Small intestine (tissue), 7 donors: ENCODE measurements at regions not wholly inside any gene's neighbourhood (a gene's known extent, or its start where the extent isn't known, plus 50 kb on each side); places are given as distances from the start of the nearest gene placed in this dataset.

ENCODE experiments used
- DNase-seq, 2 donors: peaks; one replicate each; pipeline versions ENCODE4 v3.0.0 to v3.0.0-alpha.2; 2013
- FAIRE-seq: peaks from 2 replicates; lab custom pipeline; 2012; peaks lifted over from hg19 to GRCh38; lab: Jason Lieb, UNC
- H3K27ac ChIP-seq, 3 donors: one replicate each; pipeline ENCODE4 v1.5.1; 2013; ENCODE audit warnings: low read length in 2 of 3, mild to moderate bottlenecking in 2 of 3, control low read depth in 1 of 3, inconsistent platforms in 1 of 3, low read depth in 1 of 3, moderate library complexity in 1 of 3
- H3K27me3 ChIP-seq, 3 donors: one replicate each; pipeline ENCODE4 v1.6.1; 2013; ENCODE audit warnings: low read length in 3 of 3, inconsistent platforms in 1 of 3; ENCODE audit not compliant: control insufficient read depth in 3 of 3, insufficient read depth in 3 of 3
- H3K36me3 ChIP-seq, 3 donors: one replicate each; pipeline ENCODE4 v1.6.1; 2013; ENCODE audit warnings: low read length in 3 of 3, inconsistent platforms in 1 of 3, low read depth in 1 of 3, mild to moderate bottlenecking in 1 of 3, moderate library complexity in 1 of 3; ENCODE audit not compliant: control insufficient read depth in 3 of 3, insufficient read depth in 2 of 3
- H3K4me1 ChIP-seq, 3 donors: one replicate each; pipeline ENCODE4 v1.6.1; 2013; ENCODE audit warnings: low read length in 2 of 3, inconsistent platforms in 1 of 3, low read depth in 1 of 3, mild to moderate bottlenecking in 1 of 3, moderate library complexity in 1 of 3; ENCODE audit not compliant: control insufficient read depth in 3 of 3, insufficient read depth in 2 of 3
- H3K4me3 ChIP-seq, 3 donors: one replicate each; pipeline ENCODE4 v1.5.1; 2013; ENCODE audit warnings: low read length in 3 of 3, control low read depth in 1 of 3, inconsistent platforms in 1 of 3, low read depth in 1 of 3, mild to moderate bottlenecking in 1 of 3, moderate library complexity in 1 of 3
- H3K9me3 ChIP-seq, 2 donors: one replicate each; pipeline ENCODE4 v1.6.1; 2013; ENCODE audit warnings: low read depth in 1 of 2, low read length in 1 of 2; ENCODE audit not compliant: control insufficient read depth in 2 of 2, insufficient read depth in 1 of 2
- WGBS, 3 donors: extraction: QIAGEN DNeasy Blood & Tissue Kit; methylation state at CpG; one replicate each; pipeline ENCODE4 v1.1.7; 2013; 5-methylcytosine and 5-hydroxymethylcytosine counted together
- donor health status: healthy with polysubstance abuse.
- donor health status: control.
- donor health status: control.
- donor health status: Bipolar disorder and iron deficiency.
- donor health status: healthy.

DNA sequence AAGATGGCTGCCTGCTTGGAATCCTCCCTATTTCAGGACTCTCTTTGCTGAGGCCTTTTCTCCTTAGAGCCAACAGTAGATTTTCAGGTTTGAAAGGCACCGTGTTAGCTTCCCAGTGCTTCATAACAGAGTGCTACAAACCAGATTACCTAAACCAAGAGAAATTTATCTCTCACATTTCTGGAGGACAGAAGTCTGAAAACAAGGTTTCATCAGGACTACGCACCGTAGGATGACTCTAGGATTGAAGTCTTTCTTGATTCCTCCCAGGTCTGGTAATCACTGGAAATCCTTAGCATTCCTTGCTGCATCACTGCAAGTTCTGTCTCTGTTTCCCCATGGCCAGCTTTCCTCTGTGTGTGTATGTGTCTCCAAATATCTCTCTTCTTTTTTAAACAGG lies 508.4 kb upstream of the GJE1 start:
- DNase-seq (no peak), FAIRE-seq (no peak)
- H3K4me3 ChIP-seq: no peak overlapping the region
- H3K4me1 ChIP-seq: no peaks in the 10 kb centered on the region
- H3K27me3 ChIP-seq: no peaks in the 10 kb centered on the region
- no peak overlapping the region for H3K27ac ChIP-seq
- H3K9me3 ChIP-seq: peaks cover 0 to 2% of the 10 kb centered on the region in 2 donors
- WGBS, 3 donors: 89% methylated on average over 3 of the region's 3 CpGs
- no peaks in the 10 kb centered on the region for H3K36me3 ChIP-seq

- WGBS, 3 donors: 92 to 95% (median 95%) methylated on average over 21 to 31 of the region's 31 CpGs
- Histone ChIP-seq H3K27ac (no peak overlapping the region), H3K9me3 (peaks cover 0 to 2% of the 10 kb centered on the region in 2 donors), H3K36me3 (no peaks in the 10 kb centered on the region), H3K4me1 (no peaks in the 10 kb centered on the region), H3K4me3 (no peak overlapping the region), H3K27me3 (no peaks in the 10 kb centered on the region)
- DNase-seq (no peak), FAIRE-seq (no peak)
Observed at GRCh38 chr6:141618180-141618581, 514.5 kb upstream of the GJE1 start.

DNA sequence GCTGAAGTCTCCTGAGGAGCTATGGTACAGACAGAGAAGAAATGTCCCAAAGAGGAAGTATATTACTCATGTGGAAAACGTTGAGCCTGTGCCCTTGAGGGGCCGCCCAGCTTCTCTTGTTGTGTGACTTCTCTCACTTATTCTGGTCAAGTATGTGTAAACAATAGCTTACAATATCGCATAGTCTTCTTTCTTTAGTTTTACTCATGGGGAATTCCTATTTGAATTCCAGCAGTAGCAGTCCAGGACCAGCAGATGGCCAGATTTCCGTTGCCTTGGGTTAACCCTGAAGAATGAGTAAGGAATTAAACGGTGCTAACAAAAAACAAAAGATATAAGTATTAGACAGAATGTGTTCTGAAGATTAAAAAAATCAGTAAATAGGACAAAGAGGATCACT lies 522.0 kb upstream of the GJE1 start:
- H3K4me1 ChIP-seq: no peaks in the 10 kb centered on the region
- 56 to 60% (median 59%) methylated on average over 5 of the region's 5 CpGs for WGBS, 3 donors
- peaks cover 0 to 2% (median 0%) of the 10 kb centered on the region in 3 donors for H3K27me3 ChIP-seq
- DNase-seq (no peak), FAIRE-seq (no peak)
- no peaks in the 10 kb centered on the region for H3K36me3 ChIP-seq
- H3K9me3 ChIP-seq: peaks cover 0 to 8% of the 10 kb centered on the region in 2 donors
- no peak overlapping the region for H3K27ac ChIP-seq
- no peak overlapping the region for H3K4me3 ChIP-seq

- WGBS, 3 donors: 74 to 91% (median 75%) methylated on average over 3 of the region's 3 CpGs
- H3K9me3 ChIP-seq: peaks cover 0 to 8% of the 10 kb centered on the region in 2 donors
- DNase-seq (no peak), FAIRE-seq (no peak)
- H3K4me1 ChIP-seq: no peaks in the 10 kb centered on the region
- H3K4me3 ChIP-seq: no peak overlapping the region
- peaks cover 0 to 2% (median 0%) of the 10 kb centered on the region in 3 donors for H3K27me3 ChIP-seq
- no peaks in the 10 kb centered on the region for H3K36me3 ChIP-seq
- no peak overlapping the region for H3K27ac ChIP-seq
Observed at GRCh38 chr6:141607956-141608355, 524.8 kb upstream of the GJE1 start.

DNA sequence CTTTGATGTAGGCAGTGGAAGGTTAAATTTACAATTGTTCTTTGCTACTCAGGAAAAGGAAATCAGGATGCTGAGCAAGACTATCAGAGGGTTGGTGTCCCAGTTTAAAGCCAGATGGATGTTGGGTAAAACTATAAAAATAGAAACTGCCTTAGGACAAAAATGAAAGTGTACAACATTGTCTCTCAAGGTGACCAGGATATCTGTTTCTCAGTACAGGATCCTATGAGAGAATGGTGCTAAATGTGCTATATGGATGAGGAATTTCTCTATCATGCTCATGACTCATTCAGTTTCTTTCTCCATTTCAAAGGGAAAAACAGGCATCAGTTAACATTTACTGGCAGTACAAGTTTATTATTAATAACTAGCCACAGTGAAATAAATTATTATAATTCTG lies 534.2 kb upstream of the GJE1 start:
- no peaks in the 10 kb centered on the region for H3K9me3 ChIP-seq
- no peaks in the 10 kb centered on the region for H3K36me3 ChIP-seq
- no peaks in the 10 kb centered on the region for H3K4me1 ChIP-seq
- H3K4me3 ChIP-seq: no peak overlapping the region
- no peak overlapping the region for H3K27ac ChIP-seq
- no peaks in the 10 kb centered on the region for H3K27me3 ChIP-seq
- no peak for DNase-seq
- FAIRE-seq: no peak

- no peak for FAIRE-seq
- H3K27ac ChIP-seq: no peak overlapping the region
- DNase-seq: no peak
Observed at GRCh38 chr6:141594874-141595273, 537.9 kb upstream of the GJE1 start.

DNA sequence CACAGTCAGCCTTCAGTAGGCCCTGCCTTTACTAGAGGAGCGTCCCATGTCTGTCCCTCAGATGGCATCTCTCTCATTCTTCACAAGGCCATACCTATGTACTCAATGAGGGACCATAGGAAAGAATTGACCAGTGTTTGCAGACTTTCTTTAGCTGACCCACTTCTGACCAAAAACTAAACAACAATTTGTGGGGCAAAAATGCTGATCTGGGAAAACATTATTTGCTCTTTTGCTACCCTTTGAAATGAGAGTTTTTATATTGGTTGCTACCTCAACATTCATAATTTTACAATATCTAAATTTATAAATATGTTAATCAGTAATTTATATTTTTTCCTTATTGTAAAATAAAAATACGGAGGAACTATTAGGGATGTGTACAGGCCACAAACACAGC lies 539.4 kb upstream of the GJE1 start:
- Histone ChIP-seq H3K27ac (no peak overlapping the region), H3K4me3 (no peak overlapping the region), H3K4me1 (no peaks in the 10 kb centered on the region), H3K36me3 (no peaks in the 10 kb centered on the region), H3K27me3 (no peaks in the 10 kb centered on the region), H3K9me3 (no peaks in the 10 kb centered on the region)
- FAIRE-seq (no peak), DNase-seq (no peak)
- 73 to 86% (median 78%) methylated on average over 2 of the region's 2 CpGs for WGBS, 3 donors

More at GRCh38 chr6:141594874-141595273, 537.9 kb upstream of the GJE1 start:
- no peaks in the 10 kb centered on the region for H3K9me3 ChIP-seq
- H3K36me3 ChIP-seq: no peaks in the 10 kb centered on the region
- no peak overlapping the region for H3K4me3 ChIP-seq
- no peaks in the 10 kb centered on the region for H3K27me3 ChIP-seq
- no peaks in the 10 kb centered on the region for H3K4me1 ChIP-seq

DNA sequence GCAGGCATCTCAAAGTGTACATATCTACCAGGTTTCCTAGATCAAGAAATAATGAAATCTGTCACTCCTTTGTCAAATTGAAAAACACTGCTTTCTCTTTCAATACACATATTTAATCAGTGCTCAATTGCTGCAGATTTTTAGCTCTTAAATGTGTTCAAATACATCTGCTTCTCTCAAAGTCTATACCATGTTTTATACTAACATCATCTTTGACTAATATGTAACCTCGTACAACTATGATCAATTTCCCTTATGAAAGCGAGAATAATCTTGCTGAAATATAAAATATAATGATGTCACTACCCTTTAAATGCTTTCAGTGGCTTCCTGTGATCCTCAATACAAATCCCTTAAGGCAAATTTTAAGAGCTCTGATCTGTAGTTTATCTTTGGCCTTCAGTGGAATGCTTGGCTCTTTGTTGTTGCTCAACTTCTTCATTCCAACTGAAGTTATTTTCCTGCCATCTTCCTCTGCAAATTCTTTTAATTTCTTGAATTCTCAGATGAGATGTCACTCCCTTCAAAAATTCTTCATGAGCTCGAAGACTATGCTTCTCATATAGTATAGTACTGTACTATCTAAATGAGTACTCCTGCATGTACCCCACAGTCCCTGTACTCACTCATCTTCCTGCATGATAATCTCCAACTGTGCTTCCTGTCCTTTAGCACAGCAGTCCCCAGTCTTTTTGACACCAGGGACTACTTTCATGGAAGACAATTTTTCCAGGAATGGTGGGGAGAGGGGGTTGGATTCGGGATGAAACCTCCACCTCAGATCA lies 545.1 kb upstream of the GJE1 start:
- Histone ChIP-seq H3K27me3 (no peaks in the 10 kb centered on the region), H3K36me3 (no peaks in the 10 kb centered on the region), H3K27ac (no peak overlapping the region), H3K9me3 (no peaks in the 10 kb centered on the region), H3K4me3 (no peak overlapping the region), H3K4me1 (no peaks in the 10 kb centered on the region)
- WGBS, 3 donors: 59 to 68% (median 66%) methylated on average over 4 of the region's 4 CpGs
- DNase-seq (no peak), FAIRE-seq (no peak)
